Adrenal gland (tissue), 9 donors: ENCODE measurements at regions not wholly inside any gene's neighbourhood (a gene's known extent, or its start where the extent isn't known, plus 50 kb on each side); places are given as distances from the start of the nearest gene placed in this dataset.

Source experiments
- DNase-seq, 7 donors: peaks; one replicate each; pipeline ENCODE4 v3.0.0-alpha.2; 2019 to 2020
- H3K27ac ChIP-seq, 5 donors: fragments of 200-600 bp; sonication (generic) in 4 of 5; 1 replicate in 3 of 5; 2 replicates in 2 of 5; pipeline versions ENCODE4 v1.5.1 to v1.8.0; 2016 to 2020; ENCODE audit warnings: mild to moderate bottlenecking in 1 of 5
- H3K27me3 ChIP-seq: fragments of 200-600 bp; 2 replicates; pipeline ENCODE4 v1.8.0; 2021
- H3K36me3 ChIP-seq, 2 donors: fragments of 200-600 bp; replicated peaks in 1 of 2; 1 replicate in 1 of 2; 2 replicates in 1 of 2; pipeline versions ENCODE4 v1.5.1 to v1.8.0; 2018 to 2022
- H3K4me1 ChIP-seq, 2 donors: fragments of 200-600 bp; replicated peaks in 1 of 2; 1 replicate in 1 of 2; 2 replicates in 1 of 2; pipeline versions ENCODE4 v1.5.1 to v1.8.0; 2018 to 2021
- H3K4me3 ChIP-seq, 4 donors: fragments of 200-600 bp; sonication (generic) in 3 of 4; one replicate each; pipeline ENCODE4 v1.5.1; 2016 to 2018
- H3K9me3 ChIP-seq, 3 donors: fragments of 200-600 bp; sonication (generic) in 1 of 3; replicated peaks in 1 of 3; 1 replicate in 2 of 3; 2 replicates in 1 of 3; pipeline versions ENCODE4 v1.5.1 to v1.8.0; 2016 to 2021
- CTCF ChIP-seq, 6 experiments: fragments of 450-650 bp in 4 of 6; fragments of 200-600 bp in 2 of 6; sonication (generic) in 1 of 6; IDR thresholded peaks; 1 replicate in 5 of 6; 2 replicates in 1 of 6; pipeline versions ENCODE4 v1.5.1 to v1.8.0; 2016 to 2021; ENCODE audit warnings: antibody characterized with exemption in 6 of 6, mild to moderate bottlenecking in 2 of 6, moderate library complexity in 1 of 6
- POLR2A ChIP-seq, 2 donors: fragments of 450-650 bp; IDR thresholded peaks; one replicate each; pipeline ENCODE4 v1.6.1; 2017; ENCODE audit warnings: antibody characterized with exemption in 2 of 2, mild to moderate bottlenecking in 2 of 2, moderate library complexity in 1 of 2
- WGBS, 4 donors: extraction: QIAGEN DNeasy Blood & Tissue Kit in 2 of 4; methylation state at CpG; one replicate each; pipeline versions ENCODE4 v1.1.5 to v1.1.7; 2013 to 2017; 5-methylcytosine and 5-hydroxymethylcytosine counted together
- intact Hi-C, 2 donors: fragments of 100-400 bp; cut with DNase I; formaldehyde crosslinking; loops; one replicate each; pipeline versions ENCODE4 v1.14.1 to v1.15.0; 2022 to 2023
- donor health status: healthy with polysubstance abuse.
- donor health status: Bipolar disorder and iron deficiency.
- donor health status: DM: yes; HTN: yes; CAD: no.
- donor health status: DM: no; HTN: no; CAD: no.
- donor health status: DM: no; HTN: no; CAD: no.

GRCh38 chr14:40784860-40785259 is 821.8 kb upstream of the LRFN5 start:
- no peak overlapping the region for H3K27ac ChIP-seq
- no peaks in the 10 kb centered on the region for H3K4me1 ChIP-seq
- H3K27me3 ChIP-seq = no peaks in the 10 kb centered on the region
- H3K36me3 ChIP-seq = no peaks in the 10 kb centered on the region
- H3K4me3 ChIP-seq = no peak overlapping the region
- intact Hi-C loops = no loop called here
- H3K9me3 ChIP-seq = peaks cover 0 to 5% (median 0%) of the 10 kb centered on the region in 3 donors
- DNase-seq = no peak
- WGBS, 4 donors = 81 to 96% (median 91%) methylated on average over 8 to 9 of the region's 9 CpGs
- no peak for TF ChIP-seq CTCF (IDR thresholded peaks at IDR 0.05)
- no peak for TF ChIP-seq POLR2A (IDR thresholded peaks at IDR 0.05)

GRCh38 chr14:40762685-40763084 is 844.0 kb upstream of the LRFN5 start:
- Histone ChIP-seq H3K36me3 (no peaks in the 10 kb centered on the region), H3K9me3 (no peaks in the 10 kb centered on the region), H3K27me3 (no peaks in the 10 kb centered on the region), H3K27ac (no peak overlapping the region), H3K4me1 (no peaks in the 10 kb centered on the region), H3K4me3 (no peak overlapping the region)
- no peak for DNase-seq
- intact Hi-C loops = no loop called here
- TF ChIP-seq CTCF (IDR thresholded peaks at IDR 0.05) (no peak), POLR2A (IDR thresholded peaks at IDR 0.05) (no peak)
- 41 to 51% (median 43%) methylated on average over 1 of the region's 1 CpG for whole genome bisulfite sequencing, 4 donors

GRCh38 chr14:40762177-40762576 is 844.5 kb upstream of the LRFN5 start:
- H3K27ac ChIP-seq = no peak overlapping the region
- H3K36me3 ChIP-seq = no peaks in the 10 kb centered on the region
- no peaks in the 10 kb centered on the region for H3K9me3 ChIP-seq
- no peak for DNase-seq
- H3K27me3 ChIP-seq = no peaks in the 10 kb centered on the region
- intact Hi-C loops = no loop called here
- H3K4me1 ChIP-seq = no peaks in the 10 kb centered on the region
- no peak overlapping the region for H3K4me3 ChIP-seq
- TF ChIP-seq POLR2A (IDR thresholded peaks at IDR 0.05) (no peak), CTCF (IDR thresholded peaks at IDR 0.05) (no peak)
- WGBS, 4 donors = 62 to 72% (median 64%) methylated on average over 2 of the region's 2 CpGs

- TF ChIP-seq POLR2A (IDR thresholded peaks at IDR 0.05) = no peak
- no peak for TF ChIP-seq CTCF (IDR thresholded peaks at IDR 0.05)
- intact Hi-C loops = no loop called here
- no peaks in the 10 kb centered on the region for H3K27me3 ChIP-seq
- H3K27ac ChIP-seq = no peak overlapping the region
- no peaks in the 10 kb centered on the region for H3K9me3 ChIP-seq
- no peaks in the 10 kb centered on the region for H3K36me3 ChIP-seq
- DNase-seq = no peak
- H3K4me1 ChIP-seq = no peaks in the 10 kb centered on the region
- H3K4me3 ChIP-seq = no peak overlapping the region
Measured at GRCh38 chr14:40760704-40761103, 846.0 kb upstream of the LRFN5 start.
